Kidney (tissue), 13 donors: ENCODE measurements at regions not wholly inside any gene's neighbourhood (a gene's known extent, or its start where the extent isn't known, plus 50 kb on each side); places are given as distances from the start of the nearest gene placed in this dataset.

Experiments used
- DNase-seq, 5 donors: peaks; one replicate each; pipeline ENCODE4 v3.0.0-alpha.2; 2013 to 2020
- FAIRE-seq: peaks from 2 replicates; lab custom pipeline; 2012; peaks lifted over from hg19 to GRCh38; lab: Jason Lieb, UNC
- H3K27ac ChIP-seq, 2 donors: one replicate each; pipeline ENCODE4 v1.7.0; 2013; ENCODE audit warnings: low read depth in 2 of 2, low read length in 2 of 2, inconsistent platforms in 1 of 2
- H3K27me3 ChIP-seq: one replicate; pipeline ENCODE4 v1.7.1; 2013; ENCODE audit warnings: low read length, inconsistent platforms; ENCODE audit not compliant: control insufficient read depth, insufficient read depth
- H3K36me3 ChIP-seq, 3 donors: one replicate each; pipeline versions ENCODE4 v1.7.0 to v1.7.1; 2013; ENCODE audit warnings: low read length in 3 of 3, control low read depth in 1 of 3, inconsistent platforms in 1 of 3; ENCODE audit not compliant: insufficient read depth in 3 of 3, control insufficient read depth in 2 of 3
- H3K4me1 ChIP-seq, 3 donors: one replicate each; pipeline versions ENCODE4 v1.7.0 to v1.7.1; 2013; ENCODE audit warnings: low read length in 3 of 3, inconsistent platforms in 1 of 3, low read depth in 1 of 3; ENCODE audit not compliant: control insufficient read depth in 2 of 3, insufficient read depth in 2 of 3
- H3K4me3 ChIP-seq, 3 donors: one replicate each; pipeline versions ENCODE4 v1.7.0 to v1.8.1; 2013; ENCODE audit warnings: low read length in 3 of 3, control low read depth in 1 of 3, inconsistent platforms in 1 of 3
- H3K9ac ChIP-seq, 3 donors: one replicate each; pipeline versions ENCODE4 v1.7.0 to v1.7.1; 2013; ENCODE audit warnings: low read length in 3 of 3, control low read depth in 1 of 3, inconsistent platforms in 1 of 3
- H3K9me3 ChIP-seq, 3 donors: one replicate each; pipeline versions ENCODE4 v1.7.0 to v1.7.1; 2013; ENCODE audit warnings: low read length in 3 of 3, control low read depth in 1 of 3, inconsistent platforms in 1 of 3; ENCODE audit not compliant: control insufficient read depth in 2 of 3, insufficient read depth in 1 of 3
- intact Hi-C: fragments of 100-400 bp; cut with DNase I; formaldehyde crosslinking; loops from one replicate; pipeline ENCODE4 v1.11.1; 2022
- TF ChIP-seq, protein P1 (sequence below): IDR thresholded peaks from 3 replicates; pipeline ENCODE4 v1.5.1; 2012; ENCODE audit warnings: mild to moderate bottlenecking, moderate library complexity, borderline replicate concordance; ENCODE audit not compliant: insufficient read depth; ENCODE audit errors: extremely low read depth
- donor health status: control.
- donor health status: control.
- donor health status: control.
- donor health status: control.
- donor health status: control.
- donor health status: DM: yes; HTN: yes; CAD: no.
- donor health status: Normal renal cell carcinoma (clear cell type).

DNA sequence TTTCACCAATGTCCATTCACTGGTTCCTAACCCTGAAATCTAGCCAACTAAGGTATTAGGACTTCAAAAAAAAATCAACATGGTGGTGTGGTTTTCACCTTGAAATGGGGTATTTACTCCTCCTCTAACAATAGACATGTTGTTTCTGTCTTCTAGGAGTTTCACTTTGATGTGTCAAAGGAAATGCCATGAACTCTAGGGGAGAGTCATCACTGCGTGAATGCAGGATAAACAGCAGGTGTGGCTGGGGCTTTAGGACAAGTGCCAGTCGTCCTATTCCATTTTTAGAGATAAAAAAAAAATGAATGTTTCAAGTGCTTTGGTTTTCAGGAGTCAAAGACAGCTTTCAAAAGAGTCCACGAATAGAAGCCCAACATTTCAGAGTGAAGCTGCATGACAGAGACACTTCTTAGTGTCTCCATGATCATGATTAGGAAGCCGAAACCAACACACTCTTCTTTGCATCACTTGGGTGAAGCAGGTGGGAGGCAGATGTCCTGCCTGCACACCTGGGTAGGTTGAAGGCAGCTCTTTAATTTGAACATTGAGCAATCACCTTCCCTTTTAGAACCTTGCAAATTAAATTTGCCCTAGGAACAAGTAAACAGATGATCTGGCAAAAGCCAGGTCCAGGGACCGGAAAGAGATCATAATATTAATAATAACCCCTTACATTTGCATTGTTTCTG, 328.5 kb upstream of the PRDM1 start:
- H3K9me3 ChIP-seq: no peaks in the 10 kb centered on the region
- no peaks in the 10 kb centered on the region for H3K27me3 ChIP-seq
- no peaks in the 10 kb centered on the region for H3K4me1 ChIP-seq
- no peaks in the 10 kb centered on the region for H3K36me3 ChIP-seq
- no peak for DNase-seq
- intact Hi-C loops: no loop called here
- H3K4me3 ChIP-seq: no peak overlapping the region
- FAIRE-seq: no peak
- no peak overlapping the region for H3K27ac ChIP-seq
- no peak overlapping the region for H3K9ac ChIP-seq
- TF ChIP-seq, protein P1, sequence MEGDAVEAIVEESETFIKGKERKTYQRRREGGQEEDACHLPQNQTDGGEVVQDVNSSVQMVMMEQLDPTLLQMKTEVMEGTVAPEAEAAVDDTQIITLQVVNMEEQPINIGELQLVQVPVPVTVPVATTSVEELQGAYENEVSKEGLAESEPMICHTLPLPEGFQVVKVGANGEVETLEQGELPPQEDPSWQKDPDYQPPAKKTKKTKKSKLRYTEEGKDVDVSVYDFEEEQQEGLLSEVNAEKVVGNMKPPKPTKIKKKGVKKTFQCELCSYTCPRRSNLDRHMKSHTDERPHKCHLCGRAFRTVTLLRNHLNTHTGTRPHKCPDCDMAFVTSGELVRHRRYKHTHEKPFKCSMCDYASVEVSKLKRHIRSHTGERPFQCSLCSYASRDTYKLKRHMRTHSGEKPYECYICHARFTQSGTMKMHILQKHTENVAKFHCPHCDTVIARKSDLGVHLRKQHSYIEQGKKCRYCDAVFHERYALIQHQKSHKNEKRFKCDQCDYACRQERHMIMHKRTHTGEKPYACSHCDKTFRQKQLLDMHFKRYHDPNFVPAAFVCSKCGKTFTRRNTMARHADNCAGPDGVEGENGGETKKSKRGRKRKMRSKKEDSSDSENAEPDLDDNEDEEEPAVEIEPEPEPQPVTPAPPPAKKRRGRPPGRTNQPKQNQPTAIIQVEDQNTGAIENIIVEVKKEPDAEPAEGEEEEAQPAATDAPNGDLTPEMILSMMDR: no peak

DNA sequence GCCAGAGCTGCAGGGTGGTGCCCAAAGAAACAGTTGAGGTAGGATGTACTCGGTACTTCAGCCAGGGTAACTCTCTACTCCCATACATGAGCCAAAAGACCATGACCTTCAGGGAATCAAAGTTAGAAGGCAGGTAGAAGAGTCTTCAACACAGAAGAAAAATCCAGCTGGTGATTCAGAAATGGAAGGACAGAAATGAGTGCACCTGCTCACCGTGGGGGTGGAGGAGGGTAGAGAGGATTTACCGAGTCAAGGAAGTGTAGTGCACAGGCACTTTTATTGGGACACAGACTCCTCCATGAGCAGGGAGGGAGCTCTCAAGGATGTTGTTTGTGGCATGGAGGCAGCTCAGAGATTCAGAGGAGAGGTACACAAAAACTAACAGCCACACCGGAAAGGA, 330.3 kb upstream of the PRDM1 start:
- Histone ChIP-seq H3K27ac (no peak overlapping the region), H3K36me3 (no peaks in the 10 kb centered on the region), H3K27me3 (no peaks in the 10 kb centered on the region), H3K4me3 (no peak overlapping the region), H3K9me3 (no peaks in the 10 kb centered on the region), H3K4me1 (no peaks in the 10 kb centered on the region), H3K9ac (no peak overlapping the region)
- FAIRE-seq (no peak), DNase-seq (no peak)
- TF ChIP-seq, protein P1: no peak
- intact Hi-C loops: no loop called here

DNA sequence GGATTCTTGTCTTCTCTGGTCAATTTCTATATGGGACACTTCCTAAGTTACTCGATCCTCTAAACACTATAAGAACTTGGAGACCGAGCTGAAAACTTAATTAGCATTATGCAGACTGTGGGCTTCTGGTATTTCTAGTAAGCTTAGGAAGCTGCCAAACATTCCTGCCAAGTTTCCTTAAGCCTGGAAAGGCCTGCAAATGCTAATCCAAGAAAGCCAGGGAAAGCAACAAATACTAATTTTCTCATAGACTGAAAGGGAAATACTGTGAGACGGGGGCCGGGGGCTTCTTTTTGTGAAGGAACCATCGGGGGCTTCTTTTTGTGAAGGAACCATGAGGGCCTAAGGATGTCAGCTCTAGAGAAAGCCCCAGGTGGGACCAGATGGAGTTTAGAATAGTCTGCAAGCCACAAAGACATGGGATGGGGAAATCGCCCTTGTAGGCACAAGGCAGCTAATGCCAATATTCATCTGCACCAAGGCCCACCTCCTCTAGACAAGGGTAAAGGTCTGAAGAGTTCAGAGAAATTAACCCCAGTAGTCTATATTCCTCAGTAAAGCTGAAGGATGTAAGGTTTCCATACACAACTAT, 332.4 kb upstream of the PRDM1 start:
- no peak for FAIRE-seq

More for the DNA sequence above, 332.4 kb upstream of the PRDM1 start:
- no peaks in the 10 kb centered on the region for H3K9me3 ChIP-seq
- H3K9ac ChIP-seq: no peak overlapping the region
- no peaks in the 10 kb centered on the region for H3K36me3 ChIP-seq
- TF ChIP-seq, protein P1: no peak
- no peaks in the 10 kb centered on the region for H3K4me1 ChIP-seq
- no peak overlapping the region for H3K27ac ChIP-seq
- no peaks in the 10 kb centered on the region for H3K27me3 ChIP-seq
- no peak overlapping the region for H3K4me3 ChIP-seq
- DNase-seq: no peak
- intact Hi-C loops: no loop called here
